Calu3 (cell line): ENCODE measurements at regions not wholly inside any gene's neighbourhood (a gene's known extent, or its start where the extent isn't known, plus 50 kb on each side); places are given as distances from the start of the nearest gene placed in this dataset.

Source experiments
- BruUV-seq: library from RNA; stranded (reverse); fragments of 400-500 nt; replicated peaks from 2 replicates; lab custom pipeline; 2021; lab: Mats Ljungman, UMichigan
- CTCF ChIA-PET: fragments of 300-600 bp; sonication (Branson Sonifier 250); formaldehyde crosslinking; loops from one replicate; lab custom pipeline; 2022; ENCODE audit warnings: antibody characterized with exemption; lab: Charles Lee
- DNase-seq: peaks from one replicate; pipeline ENCODE4 v3.0.0; 2022
- H3K27ac Mint-ChIP-seq: one replicate; pipeline ENCODE4 v1.8.0; 2022; ENCODE audit warnings: mixed read lengths; ENCODE audit not compliant: unreplicated experiment
- H3K27me3 Mint-ChIP-seq: one replicate; pipeline ENCODE4 v1.8.0; 2022; ENCODE audit warnings: mixed read lengths; ENCODE audit not compliant: unreplicated experiment
- H3K36me3 Mint-ChIP-seq: one replicate; pipeline ENCODE4 v1.8.0; 2022; ENCODE audit warnings: mild to moderate bottlenecking, moderate library complexity, mixed read lengths; ENCODE audit not compliant: insufficient read depth, unreplicated experiment
- H3K4me1 Mint-ChIP-seq: one replicate; pipeline ENCODE4 v1.8.0; 2022; ENCODE audit warnings: mild to moderate bottlenecking, low read depth, mixed read lengths; ENCODE audit not compliant: unreplicated experiment
- H3K4me3 Mint-ChIP-seq: one replicate; pipeline ENCODE4 v1.8.0; 2022; ENCODE audit warnings: mild to moderate bottlenecking, low read depth, moderate library complexity, mixed read lengths; ENCODE audit not compliant: unreplicated experiment
- H3K9me3 Mint-ChIP-seq: one replicate; pipeline ENCODE4 v1.8.0; 2022; ENCODE audit warnings: low read depth, mixed read lengths; ENCODE audit not compliant: unreplicated experiment
- CTCF ChIP-seq: fragments of 200-600 bp; IDR thresholded peaks from one replicate; pipeline ENCODE4 v1.8.0; 2022; ENCODE audit warnings: antibody characterized with exemption; ENCODE audit not compliant: unreplicated experiment
- intact Hi-C: fragments of 100-400 bp; cut with micrococcal nuclease; formaldehyde crosslinking; loops from one replicate; pipeline ENCODE4 v1.10.0; 2022; ENCODE audit not compliant: unreplicated experiment

- BruUV-seq = no TSS peak
- Mint-ChIP-seq H3K4me3 (no peak overlapping the region), H3K9me3 (peaks cover 3% of the 10 kb centered on the region), H3K36me3 (no peaks in the 10 kb centered on the region), H3K4me1 (no peaks in the 10 kb centered on the region), H3K27me3 (no peaks in the 10 kb centered on the region), H3K27ac (no peak overlapping the region)
- no peak for TF ChIP-seq CTCF
- CTCF ChIA-PET = interaction anchor here (0.6 kb wide), 1 partner anchor 184 kb away, joined by 4 read pairs; no protein-coding TSS in a partner anchor
- no peak for DNase-seq
- intact Hi-C loops = no loop called here
Measured at GRCh38 chr21:38949070-38949380, 143.3 kb downstream of the ETS2 start.

- DNase-seq = no peak
- Mint-ChIP-seq H3K27ac (no peak overlapping the region), H3K27me3 (no peaks in the 10 kb centered on the region), H3K9me3 (peaks cover 3% of the 10 kb centered on the region), H3K4me3 (no peak overlapping the region), H3K36me3 (no peaks in the 10 kb centered on the region), H3K4me1 (no peaks in the 10 kb centered on the region)
- no peak for TF ChIP-seq CTCF
- no TSS peak for BruUV-seq
- intact Hi-C loops = no loop called here
- CTCF ChIA-PET = interaction anchor here (0.6 kb wide), 2 partner anchors 133 to 184 kb away, joined by 4 to 10 read pairs; no protein-coding TSS in a partner anchor
Measured at GRCh38 chr21:38948377-38949069, 142.8 kb downstream of the ETS2 start.

GRCh38 chr21:38945545-38946245, 140.0 kb downstream of the ETS2 start:
- CTCF ChIA-PET = no interaction called here
- Mint-ChIP-seq H3K36me3 (no peaks in the 10 kb centered on the region), H3K4me1 (no peaks in the 10 kb centered on the region), H3K27ac (no peak overlapping the region), H3K27me3 (no peaks in the 10 kb centered on the region), H3K4me3 (no peak overlapping the region), H3K9me3 (no peaks in the 10 kb centered on the region)
- TF ChIP-seq CTCF = no peak
- BruUV-seq = no TSS peak
- intact Hi-C loops = no loop called here
- DNase-seq = no peak

- Mint-ChIP-seq H3K27me3 (no peaks in the 10 kb centered on the region), H3K36me3 (no peaks in the 10 kb centered on the region), H3K9me3 (no peaks in the 10 kb centered on the region), H3K4me3 (no peak overlapping the region), H3K27ac (no peak overlapping the region), H3K4me1 (no peaks in the 10 kb centered on the region)
- BruUV-seq = no TSS peak
- no peak for DNase-seq
- TF ChIP-seq CTCF = no peak
- CTCF ChIA-PET = no interaction called here
- intact Hi-C loops = no loop called here
Measured at GRCh38 chr21:38944903-38945302, 139.2 kb downstream of the ETS2 start.
